ENCODE measurements at regions not wholly inside any gene's neighbourhood (a gene's known extent, or its start where the extent isn't known, plus 50 kb on each side); places are given as distances from the start of the nearest gene placed in this dataset.

- in situ Hi-C loops (cut with HindIII; ENCODE audit: low sequenced_read_pairs) = no loop called here
- no peak for TF ChIP-seq CTCF (IDR thresholded peaks at IDR 0.05; ENCODE audit: low read depth, low read length)
- no peak for DNase-seq (ENCODE audit: low read depth, low spot score)
Observed at GRCh38 chr4:38499101-38499500, 164.9 kb upstream of the KLF3 start.

GRCh38 chr4:38500433-38500832 is 163.6 kb upstream of the KLF3 start:
- no peak overlapping the region for H3K4me3 ChIP-seq (ENCODE audit: low read depth, low read length)
- TF ChIP-seq CTCF (IDR thresholded peaks at IDR 0.05; ENCODE audit: low read depth, low read length) = no peak
- in situ Hi-C loops (cut with HindIII; ENCODE audit: low sequenced_read_pairs) = no loop called here
- no peak for DNase-seq (ENCODE audit: low read depth, low spot score)

More at GRCh38 chr4:38499101-38499500, 164.9 kb upstream of the KLF3 start:
- H3K4me3 ChIP-seq (ENCODE audit: low read depth, low read length) = no peak overlapping the region

GRCh38 chr4:38501698-38502097 is 162.3 kb upstream of the KLF3 start:
- in situ Hi-C loops (cut with HindIII; ENCODE audit: low sequenced_read_pairs) = no loop called here
- no peak overlapping the region for H3K4me3 ChIP-seq (ENCODE audit: low read depth, low read length)
- DNase-seq (ENCODE audit: low read depth, low spot score) = no peak
- no peak for TF ChIP-seq CTCF (IDR thresholded peaks at IDR 0.05; ENCODE audit: low read depth, low read length)

GRCh38 chr4:38503689-38504395 is 160.2 kb upstream of the KLF3 start:
- no peak for DNase-seq (ENCODE audit: low read depth, low spot score)
- in situ Hi-C loops (cut with HindIII; ENCODE audit: low sequenced_read_pairs) = no loop called here
- no peak overlapping the region for H3K4me3 ChIP-seq (ENCODE audit: low read depth, low read length)
- TF ChIP-seq CTCF (IDR thresholded peaks at IDR 0.05; ENCODE audit: low read depth, low read length) = no peak

- in situ Hi-C loops (cut with HindIII; ENCODE audit: low sequenced_read_pairs) = no loop called here
- H3K4me3 ChIP-seq (ENCODE audit: low read depth, low read length) = no peak overlapping the region
- DNase-seq (ENCODE audit: low read depth, low spot score) = no peak
- TF ChIP-seq CTCF (IDR thresholded peaks at IDR 0.05; ENCODE audit: low read depth, low read length) = no peak
Observed at GRCh38 chr4:38504396-38504715, 159.6 kb upstream of the KLF3 start.

- no peak for TF ChIP-seq CTCF (IDR thresholded peaks at IDR 0.05; ENCODE audit: low read depth, low read length)
- in situ Hi-C loops (cut with HindIII; ENCODE audit: low sequenced_read_pairs) = no loop called here
- no peak overlapping the region for H3K4me3 ChIP-seq (ENCODE audit: low read depth, low read length)
- no peak for DNase-seq (ENCODE audit: low read depth, low spot score)
Observed at GRCh38 chr4:38509551-38509950, 154.4 kb upstream of the KLF3 start.

Measured in astrocyte of the spinal cord (primary cell).